OCI-LY7 (cell line): ENCODE measurements at regions not wholly inside any gene's neighbourhood (a gene's known extent, or its start where the extent isn't known, plus 50 kb on each side); places are given as distances from the start of the nearest gene placed in this dataset.

Source experiments
- BruUV-seq: library from RNA; stranded (reverse); fragments of 400-500 nt; replicated peaks from 2 replicates; lab custom pipeline; 2021; lab: Mats Ljungman, UMichigan
- CTCF ChIA-PET: fragments of 300-600 bp; sonication (Branson Sonifier 250); formaldehyde crosslinking; loops from one replicate; lab custom pipeline; 2022; ENCODE audit warnings: antibody characterized with exemption; ENCODE audit not compliant: unreplicated experiment; lab: Charles Lee
- POLR2A ChIA-PET: fragments of 300-600 bp; sonication (Branson Sonifier 250); formaldehyde crosslinking; loops from one replicate; lab custom pipeline; 2022; ENCODE audit warnings: antibody characterized with exemption; lab: Charles Lee
- DNase-seq: peaks from one replicate; pipeline ENCODE4 v3.0.0-alpha.2; 2015; ENCODE audit warnings: low spot score
- H2AFZ ChIP-seq: fragments of 200-600 bp; sonication (generic), shearing (Covaris generic); 2 replicates; pipeline ENCODE4 v1.6.1; 2014; ENCODE audit warnings: mild to moderate bottlenecking, antibody characterized with exemption, low read length, moderate library complexity
- H3K27ac ChIP-seq: fragments of 200-600 bp; sonication (generic); 2 replicates; pipeline ENCODE4 v1.5.1; 2014; ENCODE audit warnings: mixed run types, low read depth, mild to moderate bottlenecking, moderate library complexity, low read length, inconsistent platforms; ENCODE audit not compliant: poor library complexity, severe bottlenecking
- H3K36me3 ChIP-seq: fragments of 200-600 bp; sonication (generic); 2 replicates; pipeline ENCODE4 v1.6.1; 2014; ENCODE audit warnings: mild to moderate bottlenecking, antibody characterized with exemption, low read length, moderate library complexity, mixed read lengths; ENCODE audit not compliant: insufficient read depth
- H3K4me1 ChIP-seq: fragments of 200-600 bp; sonication (generic); 2 replicates; pipeline ENCODE4 v1.5.1; 2014; ENCODE audit warnings: mild to moderate bottlenecking, low read length; ENCODE audit not compliant: insufficient read depth, poor library complexity, severe bottlenecking
- H3K4me2 ChIP-seq: fragments of 200-600 bp; sonication (generic); 2 replicates; pipeline ENCODE4 v1.6.1; 2014; ENCODE audit warnings: mild to moderate bottlenecking, low read length
- H3K4me3 ChIP-seq: fragments of 200-600 bp; sonication (generic); 2 replicates; pipeline ENCODE4 v1.5.1; 2014; ENCODE audit warnings: mild to moderate bottlenecking, low read depth, low read length; ENCODE audit not compliant: poor library complexity, severe bottlenecking
- H3K79me2 ChIP-seq: fragments of 200-600 bp; sonication (generic); 2 replicates; pipeline ENCODE4 v1.6.1; 2016; ENCODE audit warnings: low read depth, mild to moderate bottlenecking, low read length, moderate library complexity, mixed read lengths; ENCODE audit not compliant: insufficient read depth
- H3K9me2 ChIP-seq: fragments of 200-600 bp; sonication (generic); 2 replicates; pipeline ENCODE4 v1.6.1; 2016; ENCODE audit warnings: mild to moderate bottlenecking, low read length, mixed read lengths; ENCODE audit not compliant: insufficient read depth
- H3K9me3 ChIP-seq: fragments of 200-600 bp; sonication (generic); 2 replicates; pipeline ENCODE4 v1.6.1; 2014; ENCODE audit warnings: mild to moderate bottlenecking, mixed run types, low read length, mixed read lengths
- H4K20me1 ChIP-seq: fragments of 200-600 bp; sonication (generic); 2 replicates; pipeline ENCODE4 v1.6.1; 2014; ENCODE audit warnings: mild to moderate bottlenecking, antibody characterized with exemption, low read length, moderate library complexity, mixed read lengths; ENCODE audit not compliant: insufficient read depth
- CTCF ChIP-seq: fragments of 200-600 bp; sonication (generic); conservative IDR thresholded peaks from 2 replicates; pipeline ENCODE4 v1.5.1; 2014; ENCODE audit warnings: mild to moderate bottlenecking, antibody characterized with exemption, low read length, moderate library complexity, mixed read lengths
- EZH2phosphoT487 ChIP-seq: fragments of 200-600 bp; sonication (generic); IDR thresholded peaks from 2 replicates; pipeline ENCODE4 v1.6.1; 2018; ENCODE audit warnings: low read depth, borderline replicate concordance, mild to moderate bottlenecking, mixed run types, antibody characterized with exemption, low read length, moderate library complexity, mixed read lengths
- intact Hi-C: fragments of 100-400 bp; cut with micrococcal nuclease; formaldehyde crosslinking; loops from one replicate; pipeline ENCODE4 v1.10.0; 2022; ENCODE audit not compliant: unreplicated experiment

- no peak for TF ChIP-seq CTCF
- TF ChIP-seq EZH2phosphoT487, result no peak
- CTCF ChIA-PET, result interaction anchor here (2.7 kb wide), 1 partner anchor 354 kb away, joined by 13 read pairs; no protein-coding TSS in a partner anchor
- no peak for DNase-seq
- H3K4me1 ChIP-seq, result peaks cover 47% of the 10 kb centered on the region
- no peaks in the 10 kb centered on the region for H3K9me2 ChIP-seq
- POLR2A ChIA-PET, result interaction anchor here (0.7 to 1.3 kb wide), 2 partner anchors 9 to 74 kb away, joined by 3 read pairs; no protein-coding TSS in a partner anchor
- no peak overlapping the region for H3K27ac ChIP-seq
- H3K4me2 ChIP-seq, result no peak overlapping the region
- H3K4me3 ChIP-seq, result no peak overlapping the region
- H3K9me3 ChIP-seq, result no peaks in the 10 kb centered on the region
- no peak overlapping the region for H2AFZ ChIP-seq
- H3K36me3 ChIP-seq, result no peaks in the 10 kb centered on the region
- BruUV-seq, result no TSS peak
- intact Hi-C loops, result loop anchor here (2.0 to 10.0 kb wide), 3 partner anchors 121 to 435 kb away; partner anchors contain the start of genes HMG20A and PEAK1
- H3K79me2 ChIP-seq, result no peaks in the 10 kb centered on the region
- no peaks in the 10 kb centered on the region for H4K20me1 ChIP-seq
Observed at GRCh38 chr15:77541421-77542181, 91.1 kb downstream of the LINGO1 start.

- ChIA-PET POLR2A (interaction anchor here (0.7 to 1.2 kb wide), 3 partner anchors 12 to 361 kb away, joined by 3 to 4 read pairs (median 4); no protein-coding TSS in a partner anchor), CTCF (no interaction called here)
- no peaks in the 10 kb centered on the region for H3K9me2 ChIP-seq
- BruUV-seq, result no TSS peak
- intact Hi-C loops, result loop anchor here (10.0 kb wide), 1 partner anchor 226 kb away; no protein-coding TSS in a partner anchor
- H3K9me3 ChIP-seq, result no peaks in the 10 kb centered on the region
- H4K20me1 ChIP-seq, result no peaks in the 10 kb centered on the region
- DNase-seq, result no peak
- no peaks in the 10 kb centered on the region for H3K36me3 ChIP-seq
- no peaks in the 10 kb centered on the region for H3K79me2 ChIP-seq
- peaks cover 56% of the 10 kb centered on the region for H3K4me1 ChIP-seq
- H3K4me2 ChIP-seq, result no peak overlapping the region
- H3K27ac ChIP-seq, result no peak overlapping the region
- H3K4me3 ChIP-seq, result no peak overlapping the region
- no peak for TF ChIP-seq EZH2phosphoT487
- no peak for TF ChIP-seq CTCF
- H2AFZ ChIP-seq, result no peak overlapping the region
Observed at GRCh38 chr15:77540312-77541060, 92.2 kb downstream of the LINGO1 start.
